Neural cell (in vitro differentiated cells): ENCODE measurements at regions not wholly inside any gene's neighbourhood (a gene's known extent, or its start where the extent isn't known, plus 50 kb on each side); places are given as distances from the start of the nearest gene placed in this dataset.

Experiments used
- H2AFZ ChIP-seq: fragments of 200-600, 300-800 bp; sonication (generic), shearing (Covaris generic); 2 replicates; pipeline ENCODE4 v1.6.0; 2014; ENCODE audit warnings: low read depth, mild to moderate bottlenecking, antibody characterized with exemption, low read length, moderate library complexity
- H3F3A ChIP-seq: fragments of 200-600 bp; shearing (Covaris generic); 2 replicates; pipeline ENCODE4 v1.6.1; 2016; ENCODE audit warnings: mild to moderate bottlenecking, moderate library complexity, mixed read lengths, antibody characterized with exemption, low read length; ENCODE audit not compliant: insufficient read depth, poor library complexity, severe bottlenecking
- H3K27ac ChIP-seq: fragments of 200-600, 300-800 bp; sonication (generic), shearing (Covaris generic); 2 replicates; pipeline ENCODE4 v1.5.1; 2014; ENCODE audit warnings: mild to moderate bottlenecking, low read length, moderate library complexity
- H3K27me3 ChIP-seq: fragments of 300-800, 200-600 bp; sonication (generic), shearing (Covaris generic); 2 replicates; pipeline ENCODE4 v1.6.0; 2014; ENCODE audit warnings: mild to moderate bottlenecking, low read depth, low read length, moderate library complexity; ENCODE audit not compliant: insufficient read depth
- H3K36me3 ChIP-seq: fragments of 300-800, 200-600 bp; sonication (generic), shearing (Covaris generic); 2 replicates; pipeline ENCODE4 v1.5.1; 2014; ENCODE audit warnings: mild to moderate bottlenecking, antibody characterized with exemption, low read length, moderate library complexity; ENCODE audit not compliant: insufficient read depth
- H3K4me2 ChIP-seq: fragments of 300-800, 200-600 bp; sonication (generic), shearing (Covaris generic); 2 replicates; pipeline ENCODE4 v1.6.0; 2014; ENCODE audit warnings: mild to moderate bottlenecking, low read length
- H3K4me3 ChIP-seq: fragments of 300-800, 200-600 bp; sonication (generic), shearing (Covaris generic); 2 replicates; pipeline ENCODE4 v1.5.1; 2014; ENCODE audit warnings: mild to moderate bottlenecking, low read length, moderate library complexity
- H3K79me2 ChIP-seq: fragments of 200-600 bp; shearing (Covaris generic); replicated peaks from 2 replicates; pipeline ENCODE4 v1.6.0; 2014; ENCODE audit warnings: mild to moderate bottlenecking, low read length, moderate library complexity; ENCODE audit not compliant: insufficient read depth
- H3K9ac ChIP-seq: fragments of 300-800, 200-600 bp; sonication (generic), shearing (Covaris generic); 2 replicates; pipeline ENCODE4 v1.6.1; 2016; ENCODE audit warnings: mild to moderate bottlenecking, low read length, mixed read lengths
- H3K9me2 ChIP-seq: fragments of 200-600 bp; shearing (Covaris generic); 2 replicates; pipeline ENCODE4 v1.6.1; 2016; ENCODE audit warnings: mild to moderate bottlenecking, low read length, mixed read lengths; ENCODE audit not compliant: insufficient read depth
- H3K9me3 ChIP-seq: fragments of 200-600, 300-800 bp; sonication (generic), shearing (Covaris generic); 2 replicates; pipeline ENCODE4 v1.6.1; 2016; ENCODE audit warnings: mild to moderate bottlenecking, mixed run types, low read length, moderate library complexity, mixed read lengths
- H4K20me1 ChIP-seq: fragments of 200-600 bp; shearing (Covaris generic); 2 replicates; pipeline ENCODE4 v1.6.1; 2016; ENCODE audit warnings: mild to moderate bottlenecking, mixed run types; ENCODE audit not compliant: insufficient read depth
- CTCF ChIP-seq: fragments of 450-650 bp; IDR thresholded peaks from 2 replicates; pipeline ENCODE4 v1.5.1; 2014; ENCODE audit warnings: antibody characterized with exemption, mild to moderate bottlenecking, moderate library complexity; ENCODE audit not compliant: poor library complexity, severe bottlenecking
- EP300 ChIP-seq: fragments of 450-650 bp; conservative IDR thresholded peaks from 2 replicates; pipeline ENCODE4 v1.6.1; 2014; ENCODE audit warnings: antibody characterized with exemption, mild to moderate bottlenecking, moderate library complexity; ENCODE audit not compliant: poor library complexity, severe bottlenecking
- EZH2 ChIP-seq: fragments of 200-600, 300-800 bp; shearing (Covaris generic), sonication (generic); IDR thresholded peaks from 2 replicates; pipeline ENCODE4 v1.6.1; 2014; ENCODE audit warnings: antibody characterized with exemption, low read length, borderline replicate concordance, mild to moderate bottlenecking; ENCODE audit not compliant: insufficient read depth, poor library complexity, severe bottlenecking
- MXI1 ChIP-seq: fragments of 450-650 bp; conservative IDR thresholded peaks from 2 replicates; pipeline ENCODE4 v1.6.1; 2014; ENCODE audit warnings: antibody characterized with exemption, mild to moderate bottlenecking; ENCODE audit not compliant: poor library complexity, severe bottlenecking
- POLR2AphosphoS5 ChIP-seq: IDR thresholded peaks from 2 replicates; pipeline ENCODE4 v1.6.1; 2012
- RAD21 ChIP-seq: fragments of 450-650 bp; conservative IDR thresholded peaks from 2 replicates; pipeline ENCODE4 v1.6.1; 2014; ENCODE audit warnings: antibody characterized with exemption, mild to moderate bottlenecking, moderate library complexity
- REST ChIP-seq: IDR thresholded peaks from 2 replicates; pipeline ENCODE4 v1.6.1; 2012; ENCODE audit warnings: borderline replicate concordance
- SMC3 ChIP-seq: fragments of 450-650 bp; conservative IDR thresholded peaks from 2 replicates; pipeline ENCODE4 v1.6.1; 2014; ENCODE audit warnings: antibody characterized with exemption, mild to moderate bottlenecking, moderate library complexity; ENCODE audit not compliant: poor library complexity
- TAF1 ChIP-seq: IDR thresholded peaks from 2 replicates; pipeline ENCODE4 v1.6.1; 2012; ENCODE audit warnings: low read depth

GRCh38 chr16:51892293-51893007 is 654.5 kb downstream of the TOX3 start:
- Histone ChIP-seq H3K9me2 (no peaks in the 10 kb centered on the region), H3K79me2 (no peaks in the 10 kb centered on the region), H3K4me2 (no peak overlapping the region), H3K9me3 (no peaks in the 10 kb centered on the region), H4K20me1 (no peaks in the 10 kb centered on the region), H2AFZ (no peak overlapping the region), H3F3A (no peaks in the 10 kb centered on the region), H3K27ac (no peak overlapping the region), H3K4me3 (no peak overlapping the region), H3K36me3 (no peaks in the 10 kb centered on the region), H3K9ac (no peak overlapping the region), H3K27me3 (no peaks in the 10 kb centered on the region)
- TF ChIP-seq MXI1 (no peak), SMC3 (no peak), EP300 (no peak), EZH2 (no peak), REST (no peak), CTCF (no peak), TAF1 (no peak), POLR2AphosphoS5 (no peak), RAD21 (no peak)

- no peaks in the 10 kb centered on the region for H3K9me2 ChIP-seq
- no peak overlapping the region for H3K9ac ChIP-seq
- H3K4me2 ChIP-seq, result no peak overlapping the region
- no peak overlapping the region for H3K27ac ChIP-seq
- H3K9me3 ChIP-seq, result no peaks in the 10 kb centered on the region
- no peaks in the 10 kb centered on the region for H3K79me2 ChIP-seq
- no peaks in the 10 kb centered on the region for H4K20me1 ChIP-seq
- H2AFZ ChIP-seq, result no peak overlapping the region
- H3K4me3 ChIP-seq, result no peak overlapping the region
- H3K27me3 ChIP-seq, result no peaks in the 10 kb centered on the region
- H3F3A ChIP-seq, result no peaks in the 10 kb centered on the region
- no peak for TF ChIP-seq RAD21
- no peak for TF ChIP-seq EZH2
- no peak for TF ChIP-seq MXI1
- TF ChIP-seq TAF1, result no peak
- no peak for TF ChIP-seq POLR2AphosphoS5
- TF ChIP-seq CTCF, result no peak
- no peak for TF ChIP-seq REST
- TF ChIP-seq SMC3, result no peak
- no peak for TF ChIP-seq EP300
- H3K36me3 ChIP-seq, result no peaks in the 10 kb centered on the region
These were observed 658.4 kb downstream of the TOX3 start for GRCh38 chr16:51888534-51888933.
